Body of pancreas (tissue), 4 donors: ENCODE measurements at regions not wholly inside any gene's neighbourhood (a gene's known extent, or its start where the extent isn't known, plus 50 kb on each side); places are given as distances from the start of the nearest gene placed in this dataset.

Experiments
- POLR2A ChIP-seq, 3 donors: fragments of 450-650 bp; IDR thresholded peaks; one replicate each; pipeline ENCODE4 v1.6.1; 2016; ENCODE audit warnings: antibody characterized with exemption in 3 of 3, mild to moderate bottlenecking in 2 of 3
- TF ChIP-seq, protein P1 (sequence below), 7 experiments: fragments of 450-650 bp in 4 of 7; fragments of 200-600 bp in 3 of 7; sonication (generic) in 3 of 7; IDR thresholded peaks; one replicate each; pipeline ENCODE4 v1.5.1; 2016 to 2019; ENCODE audit warnings: antibody characterized with exemption in 7 of 7

GRCh38 chr6:141981190-141981589 lies 151.5 kb upstream of the GJE1 start:
- TF ChIP-seq, protein P1, sequence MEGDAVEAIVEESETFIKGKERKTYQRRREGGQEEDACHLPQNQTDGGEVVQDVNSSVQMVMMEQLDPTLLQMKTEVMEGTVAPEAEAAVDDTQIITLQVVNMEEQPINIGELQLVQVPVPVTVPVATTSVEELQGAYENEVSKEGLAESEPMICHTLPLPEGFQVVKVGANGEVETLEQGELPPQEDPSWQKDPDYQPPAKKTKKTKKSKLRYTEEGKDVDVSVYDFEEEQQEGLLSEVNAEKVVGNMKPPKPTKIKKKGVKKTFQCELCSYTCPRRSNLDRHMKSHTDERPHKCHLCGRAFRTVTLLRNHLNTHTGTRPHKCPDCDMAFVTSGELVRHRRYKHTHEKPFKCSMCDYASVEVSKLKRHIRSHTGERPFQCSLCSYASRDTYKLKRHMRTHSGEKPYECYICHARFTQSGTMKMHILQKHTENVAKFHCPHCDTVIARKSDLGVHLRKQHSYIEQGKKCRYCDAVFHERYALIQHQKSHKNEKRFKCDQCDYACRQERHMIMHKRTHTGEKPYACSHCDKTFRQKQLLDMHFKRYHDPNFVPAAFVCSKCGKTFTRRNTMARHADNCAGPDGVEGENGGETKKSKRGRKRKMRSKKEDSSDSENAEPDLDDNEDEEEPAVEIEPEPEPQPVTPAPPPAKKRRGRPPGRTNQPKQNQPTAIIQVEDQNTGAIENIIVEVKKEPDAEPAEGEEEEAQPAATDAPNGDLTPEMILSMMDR (IDR thresholded peaks at IDR 0.05) = no peak
- no peak for TF ChIP-seq POLR2A (IDR thresholded peaks at IDR 0.05)
